Omental fat pad (tissue), 3 donors: ENCODE measurements at regions not wholly inside any gene's neighbourhood (a gene's known extent, or its start where the extent isn't known, plus 50 kb on each side); places are given as distances from the start of the nearest gene placed in this dataset.

Experiments used
- ATAC-seq: fragments of 150-250 bp; one replicate; pipeline ENCODE4 v1.9.1; 2016; ENCODE audit warnings: mild to moderate bottlenecking, moderate library complexity; ENCODE audit not compliant: low FRiP score
- DNase-seq: peaks from one replicate; pipeline ENCODE4 v3.0.0-alpha.2; 2019; ENCODE audit warnings: low spot score
- CTCF ChIP-seq, 3 donors: fragments of 450-650 bp; IDR thresholded peaks; one replicate each; pipeline ENCODE4 v1.5.1; 2016 to 2017; ENCODE audit warnings: antibody characterized with exemption in 3 of 3, mild to moderate bottlenecking in 3 of 3, moderate library complexity in 2 of 3

GRCh38 chr4:23584024-23584423 is 305.8 kb downstream of the PPARGC1A start:
- ATAC-seq, result no peak
- TF ChIP-seq CTCF (IDR thresholded peaks at IDR 0.05), result no peak
- no peak for DNase-seq

DNA sequence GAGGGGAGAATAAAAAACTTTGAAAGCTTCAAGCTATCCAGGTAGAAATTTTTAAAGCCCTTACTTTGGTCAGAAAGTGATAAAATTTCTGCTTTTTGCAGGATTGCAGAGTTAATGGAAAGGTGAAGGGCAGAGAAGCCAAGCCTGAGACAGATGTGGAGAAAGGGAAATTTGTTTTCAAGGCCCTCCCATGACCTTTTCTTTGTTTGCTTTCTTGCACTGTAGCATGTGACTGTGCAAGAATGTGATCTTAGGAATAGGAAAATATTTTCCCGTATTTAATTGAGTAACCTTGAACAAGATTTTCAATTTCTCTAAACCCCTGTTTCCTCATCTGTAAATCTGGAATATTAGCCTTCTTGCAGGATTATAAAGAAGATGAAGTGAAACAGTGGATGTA is 307.2 kb downstream of the PPARGC1A start:
- no peak for TF ChIP-seq CTCF (IDR thresholded peaks at IDR 0.05)
- ATAC-seq, result no peak
- DNase-seq, result no peak

DNA sequence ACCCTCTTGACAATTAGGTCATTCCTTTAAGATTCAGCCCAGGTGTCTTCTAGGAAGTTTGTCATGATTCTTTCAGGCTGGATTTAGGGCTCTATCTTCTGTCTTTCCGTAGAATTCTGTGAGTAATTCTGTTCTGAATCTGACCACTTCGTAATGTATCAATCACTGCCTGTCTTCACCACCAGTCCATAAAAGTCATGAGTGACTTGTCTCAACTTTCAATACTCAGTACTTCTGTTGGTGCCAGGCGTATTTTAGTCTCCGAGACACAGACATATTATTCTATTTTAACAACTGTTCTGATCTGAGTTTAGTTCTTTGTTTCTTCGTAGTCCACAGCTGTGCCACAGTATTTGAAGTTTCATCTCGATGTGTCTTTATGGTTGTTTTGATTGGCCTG is 310.7 kb downstream of the PPARGC1A start:
- ATAC-seq (no peak), DNase-seq (no peak)
- no peak for TF ChIP-seq CTCF (IDR thresholded peaks at IDR 0.05)

GRCh38 chr4:23577398-23577797 is 312.4 kb downstream of the PPARGC1A start:
- DNase-seq, result no peak
- no peak for ATAC-seq
- no peak for TF ChIP-seq CTCF (IDR thresholded peaks at IDR 0.05)

- no peak for DNase-seq
- no peak for TF ChIP-seq CTCF (IDR thresholded peaks at IDR 0.05)
- ATAC-seq, result no peak
Measured at GRCh38 chr4:23572382-23572781, 317.5 kb downstream of the PPARGC1A start.

GRCh38 chr4:23567338-23567737 is 322.5 kb downstream of the PPARGC1A start:
- TF ChIP-seq CTCF (IDR thresholded peaks at IDR 0.05), result no peak
- DNase-seq (no peak), ATAC-seq (no peak)

GRCh38 chr4:23560748-23561147 is 329.1 kb downstream of the PPARGC1A start:
- no peak for TF ChIP-seq CTCF (IDR thresholded peaks at IDR 0.05)
- DNase-seq (no peak), ATAC-seq (no peak)
